AG08396 (cell line): ENCODE measurements at regions not wholly inside any gene's neighbourhood (a gene's known extent, or its start where the extent isn't known, plus 50 kb on each side); places are given as distances from the start of the nearest gene placed in this dataset.
A peak's percentile ranks its signal among the peaks of the same experiment; 100 is the strongest.

Experiments
- DNase-seq: peaks from one replicate; pipeline ENCODE4 v3.0.0; 2012; ENCODE audit warnings: low spot score, mixed read lengths

- no peak for DNase-seq
Observed at GRCh38 chr14:66114071-66114470, 372.1 kb upstream of the CCDC196 start.

- DNase-seq = no peak
Observed at GRCh38 chr14:66115740-66116502, 370.2 kb upstream of the CCDC196 start.

GRCh38 chr14:66116732-66117131, 369.4 kb upstream of the CCDC196 start:
- DNase-seq = no peak

- peak; percentile 14 for DNase-seq
Observed at GRCh38 chr14:66117600-66117999, 368.6 kb upstream of the CCDC196 start.

GRCh38 chr14:66119606-66120231, 366.5 kb upstream of the CCDC196 start:
- no peak for DNase-seq

- DNase-seq = no peak
Observed at GRCh38 chr14:66120402-66120801, 365.8 kb upstream of the CCDC196 start.

- no peak for DNase-seq
Observed at GRCh38 chr14:66121859-66122258, 364.3 kb upstream of the CCDC196 start.

GRCh38 chr14:66129224-66129623, 356.9 kb upstream of the CCDC196 start:
- no peak for DNase-seq

GRCh38 chr14:66131111-66131510, 355.1 kb upstream of the CCDC196 start:
- no peak for DNase-seq

- no peak for DNase-seq
Observed at GRCh38 chr14:66133666-66134065, 352.5 kb upstream of the CCDC196 start.

- no peak for DNase-seq
Observed at GRCh38 chr14:66135831-66136230, 350.3 kb upstream of the CCDC196 start.

GRCh38 chr14:66137081-66137480, 349.1 kb upstream of the CCDC196 start:
- DNase-seq = no peak

GRCh38 chr14:66139432-66139831, 346.7 kb upstream of the CCDC196 start:
- no peak for DNase-seq

GRCh38 chr14:66140213-66140918, 345.8 kb upstream of the CCDC196 start:
- no peak for DNase-seq

- no peak for DNase-seq
Observed at GRCh38 chr14:66140963-66141362, 345.2 kb upstream of the CCDC196 start.

- DNase-seq = no peak
Observed at GRCh38 chr14:66141733-66142132, 344.4 kb upstream of the CCDC196 start.

GRCh38 chr14:66143387-66144112, 342.6 kb upstream of the CCDC196 start:
- no peak for DNase-seq

GRCh38 chr14:66152302-66152701, 333.9 kb upstream of the CCDC196 start:
- DNase-seq = no peak

- DNase-seq = no peak
Observed at GRCh38 chr14:66152747-66153146, 333.4 kb upstream of the CCDC196 start.

- no peak for DNase-seq
Observed at GRCh38 chr14:66163023-66163422, 323.1 kb upstream of the CCDC196 start.

- DNase-seq = no peak
Observed at GRCh38 chr14:66165337-66165736, 320.8 kb upstream of the CCDC196 start.

GRCh38 chr14:66174453-66174891, 311.7 kb upstream of the CCDC196 start:
- no peak for DNase-seq
